H9 (cell line): ENCODE measurements at regions not wholly inside any gene's neighbourhood (a gene's known extent, or its start where the extent isn't known, plus 50 kb on each side); places are given as distances from the start of the nearest gene placed in this dataset.

Experiments used
- DNase-seq: peaks from one replicate; pipeline ENCODE4 v3.0.0-alpha.2; 2017
- H2AFZ ChIP-seq: one replicate; pipeline ENCODE4 v1.6.1; 2013; ENCODE audit warnings: mild to moderate bottlenecking, low read length, control low read depth, moderate library complexity
- H2AK5ac ChIP-seq: 2 replicates; pipeline ENCODE4 v1.6.1; 2013; ENCODE audit warnings: low read length, control low read depth, mixed read lengths; ENCODE audit not compliant: insufficient read length
- H2BK120ac ChIP-seq: one replicate; pipeline ENCODE4 v1.6.1; 2013; ENCODE audit warnings: low read depth, mild to moderate bottlenecking, low read length, control low read depth, inconsistent platforms; ENCODE audit not compliant: poor library complexity, severe bottlenecking
- H2BK12ac ChIP-seq: 2 replicates; pipeline ENCODE4 v1.6.1; 2013; ENCODE audit warnings: low read length, control low read depth, mixed read lengths, low read depth; ENCODE audit not compliant: insufficient read length
- H2BK15ac ChIP-seq: 2 replicates; pipeline ENCODE4 v1.6.1; 2013; ENCODE audit warnings: low read depth, low read length, control low read depth
- H2BK20ac ChIP-seq: one replicate; pipeline ENCODE4 v1.6.1; 2013; ENCODE audit warnings: low read depth, mild to moderate bottlenecking, low read length, control low read depth, inconsistent platforms; ENCODE audit not compliant: poor library complexity, severe bottlenecking
- H2BK5ac ChIP-seq: 2 replicates; pipeline ENCODE4 v1.6.1; 2013; ENCODE audit warnings: low read length, control low read depth, mixed read lengths; ENCODE audit not compliant: insufficient read length
- H3K14ac ChIP-seq: 2 replicates; pipeline ENCODE4 v1.6.1; 2013; ENCODE audit warnings: low read length, control low read depth; ENCODE audit not compliant: insufficient read depth
- H3K18ac ChIP-seq: 2 replicates; pipeline ENCODE4 v1.6.1; 2013; ENCODE audit warnings: low read depth, mild to moderate bottlenecking, mixed read lengths, low read length, control low read depth; ENCODE audit not compliant: insufficient read length
- H3K23ac ChIP-seq: 2 replicates; pipeline ENCODE4 v1.6.1; 2013; ENCODE audit warnings: low read length, control low read depth, mixed read lengths, low read depth; ENCODE audit not compliant: insufficient read length
- H3K23me2 ChIP-seq: 2 replicates; pipeline ENCODE4 v1.6.1; 2013; ENCODE audit warnings: low read depth, mild to moderate bottlenecking, mixed read lengths, low read length, control low read depth; ENCODE audit not compliant: insufficient read length, poor library complexity, severe bottlenecking
- H3K27ac ChIP-seq: 2 replicates; pipeline ENCODE4 v1.5.1; 2013; ENCODE audit warnings: low read length, control low read depth, mixed read lengths, low read depth; ENCODE audit not compliant: insufficient read length
- H3K27me3 ChIP-seq: 2 replicates; pipeline ENCODE4 v1.6.1; 2013; ENCODE audit warnings: low read length, control low read depth, inconsistent platforms; ENCODE audit not compliant: insufficient read depth
- H3K4ac ChIP-seq: 2 replicates; pipeline ENCODE4 v1.6.1; 2013; ENCODE audit warnings: low read depth, mild to moderate bottlenecking, control low read depth, inconsistent platforms, low read length, moderate library complexity
- H3K4me1 ChIP-seq: 2 replicates; pipeline ENCODE4 v1.6.1; 2013; ENCODE audit warnings: low read length, control low read depth, inconsistent platforms; ENCODE audit not compliant: insufficient read depth
- H3K4me2 ChIP-seq: 2 replicates; pipeline ENCODE4 v1.6.1; 2013; ENCODE audit warnings: low read length, control low read depth, mixed read lengths; ENCODE audit not compliant: insufficient read length, insufficient read depth
- H3K56ac ChIP-seq: 2 replicates; pipeline ENCODE4 v1.6.1; 2013; ENCODE audit warnings: low read depth, mild to moderate bottlenecking, mixed read lengths, low read length, control low read depth; ENCODE audit not compliant: insufficient read length
- H3K79me1 ChIP-seq: 2 replicates; pipeline ENCODE4 v1.6.1; 2013; ENCODE audit warnings: low read depth, mild to moderate bottlenecking, moderate library complexity, low read length, control low read depth, inconsistent platforms; ENCODE audit not compliant: insufficient read depth, poor library complexity, severe bottlenecking
- H3K79me2 ChIP-seq: 2 replicates; pipeline ENCODE4 v1.6.1; 2013; ENCODE audit warnings: low read length, control low read depth, inconsistent platforms; ENCODE audit not compliant: insufficient read depth
- H3K9ac ChIP-seq: 2 replicates; pipeline ENCODE4 v1.6.1; 2013; ENCODE audit warnings: low read length, control low read depth, mixed read lengths; ENCODE audit not compliant: insufficient read length; ENCODE audit errors: extremely low read depth
- H3K9me3 ChIP-seq: one replicate; pipeline ENCODE4 v1.6.1; 2013; ENCODE audit warnings: low read depth, low read length, inconsistent platforms; ENCODE audit not compliant: control insufficient read depth
- H3T11ph ChIP-seq: one replicate; pipeline ENCODE4 v1.6.1; 2013; ENCODE audit warnings: mild to moderate bottlenecking, low read length, control low read depth, inconsistent platforms
- H4K20me1 ChIP-seq: one replicate; pipeline ENCODE4 v1.6.1; 2013; ENCODE audit not compliant: control insufficient read depth, insufficient read length, insufficient read depth
- H4K5ac ChIP-seq: 2 replicates; pipeline ENCODE4 v1.6.1; 2013; ENCODE audit warnings: low read depth, mild to moderate bottlenecking, mixed read lengths, low read length, control low read depth; ENCODE audit not compliant: insufficient read length
- H4K8ac ChIP-seq: replicated peaks from 2 replicates; pipeline ENCODE4 v1.6.1; 2013; ENCODE audit warnings: low read length, control low read depth, mixed read lengths, low read depth; ENCODE audit not compliant: insufficient read length
- H4K91ac ChIP-seq: 2 replicates; pipeline ENCODE4 v1.6.1; 2013; ENCODE audit warnings: low read depth, mild to moderate bottlenecking, moderate library complexity, mixed read lengths, low read length, control low read depth; ENCODE audit not compliant: insufficient read length
- H3K27ac Mint-ChIP-seq, 3 experiments: 2 replicates in 2 of 3; 3 replicates in 1 of 3; pipeline ENCODE4 v1.8.0; 2020 to 2021; ENCODE audit warnings: mixed read lengths in 3 of 3, mild to moderate bottlenecking in 1 of 3, moderate library complexity in 1 of 3
- H3K27me3 Mint-ChIP-seq: 2 replicates; pipeline ENCODE4 v1.8.0; 2021; ENCODE audit warnings: low read depth, mild to moderate bottlenecking, moderate library complexity, mixed read lengths
- H3K36me3 Mint-ChIP-seq, 3 experiments: 2 replicates in 2 of 3; 3 replicates in 1 of 3; pipeline ENCODE4 v1.8.0; 2020 to 2021; ENCODE audit warnings: low read depth in 3 of 3, mixed read lengths in 3 of 3; ENCODE audit not compliant: insufficient read depth in 1 of 3
- H3K4me1 Mint-ChIP-seq, 2 experiments: 2 replicates each; pipeline ENCODE4 v1.8.0; 2020; ENCODE audit warnings: mixed read lengths in 2 of 2
- H3K4me3 Mint-ChIP-seq, 2 experiments: 2 replicates in 1 of 2; 3 replicates in 1 of 2; pipeline ENCODE4 v1.8.0; 2020 to 2021; ENCODE audit warnings: mild to moderate bottlenecking in 2 of 2, mixed read lengths in 2 of 2, moderate library complexity in 1 of 2
- H3K9me3 Mint-ChIP-seq, 2 experiments: 2 replicates in 1 of 2; 3 replicates in 1 of 2; pipeline ENCODE4 v1.8.0; 2020; ENCODE audit warnings: mild to moderate bottlenecking in 2 of 2, mixed read lengths in 2 of 2, moderate library complexity in 1 of 2
- WGBS: extraction: QIAGEN DNeasy Blood & Tissue Kit; methylation state at CpG from one replicate; pipeline ENCODE4 v1.1.7; 2013; ENCODE audit warnings: missing lambda C conversion rate, low lambda C conversion rate, mixed read lengths; ENCODE audit not compliant: insufficient read length; ENCODE audit errors: extremely low coverage; 5-methylcytosine and 5-hydroxymethylcytosine counted together
- TF ChIP-seq, protein P1 (sequence below): fragments of 200-600 bp; sonication (generic); conservative IDR thresholded peaks from 3 replicates; pipeline ENCODE4 v1.8.0; 2021; ENCODE audit warnings: antibody characterized with exemption, mild to moderate bottlenecking

DNA sequence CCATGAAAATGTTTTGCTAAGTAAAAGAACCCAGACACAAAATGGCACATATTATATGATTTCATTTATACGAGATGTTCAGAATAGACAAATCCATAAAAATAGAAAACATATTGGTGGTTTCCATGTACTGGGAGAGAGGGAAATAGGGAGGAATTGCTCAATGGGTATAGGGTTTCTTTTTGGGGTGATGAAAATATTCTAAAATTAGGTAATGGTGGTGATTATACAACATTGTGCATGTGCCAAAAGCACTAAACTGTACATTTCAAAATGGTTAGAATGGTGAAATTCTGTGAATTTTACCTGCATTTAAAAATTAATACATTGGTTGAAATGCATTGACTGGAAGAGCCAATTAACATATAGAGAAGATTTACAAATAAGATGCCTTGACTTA, 613.9 kb downstream of the TNS3 start:
- no peaks in the 10 kb centered on the region for H3K4me1 Mint-ChIP-seq

More for the DNA sequence above, 613.9 kb downstream of the TNS3 start:
- TF ChIP-seq, protein P1, sequence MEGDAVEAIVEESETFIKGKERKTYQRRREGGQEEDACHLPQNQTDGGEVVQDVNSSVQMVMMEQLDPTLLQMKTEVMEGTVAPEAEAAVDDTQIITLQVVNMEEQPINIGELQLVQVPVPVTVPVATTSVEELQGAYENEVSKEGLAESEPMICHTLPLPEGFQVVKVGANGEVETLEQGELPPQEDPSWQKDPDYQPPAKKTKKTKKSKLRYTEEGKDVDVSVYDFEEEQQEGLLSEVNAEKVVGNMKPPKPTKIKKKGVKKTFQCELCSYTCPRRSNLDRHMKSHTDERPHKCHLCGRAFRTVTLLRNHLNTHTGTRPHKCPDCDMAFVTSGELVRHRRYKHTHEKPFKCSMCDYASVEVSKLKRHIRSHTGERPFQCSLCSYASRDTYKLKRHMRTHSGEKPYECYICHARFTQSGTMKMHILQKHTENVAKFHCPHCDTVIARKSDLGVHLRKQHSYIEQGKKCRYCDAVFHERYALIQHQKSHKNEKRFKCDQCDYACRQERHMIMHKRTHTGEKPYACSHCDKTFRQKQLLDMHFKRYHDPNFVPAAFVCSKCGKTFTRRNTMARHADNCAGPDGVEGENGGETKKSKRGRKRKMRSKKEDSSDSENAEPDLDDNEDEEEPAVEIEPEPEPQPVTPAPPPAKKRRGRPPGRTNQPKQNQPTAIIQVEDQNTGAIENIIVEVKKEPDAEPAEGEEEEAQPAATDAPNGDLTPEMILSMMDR, result no peak
- no peak overlapping the region for H2BK120ac ChIP-seq
- H3K23me2 ChIP-seq, result no peaks in the 10 kb centered on the region
- H3K56ac ChIP-seq, result no peak overlapping the region
- H3K27ac Mint-ChIP-seq, result no peak overlapping the region
- H3T11ph ChIP-seq, result no peak overlapping the region
- no peaks in the 10 kb centered on the region for H3K4me1 ChIP-seq
- H3K9ac ChIP-seq, result no peak overlapping the region
- no peak overlapping the region for H3K4me2 ChIP-seq
- no peak overlapping the region for H4K91ac ChIP-seq
- no peak overlapping the region for H2BK12ac ChIP-seq
- peaks cover 19 to 23% of the 10 kb centered on the region in 2 experiments for H3K9me3 Mint-ChIP-seq
- H3K4me3 Mint-ChIP-seq, result no peak overlapping the region
- no peak overlapping the region for H2AFZ ChIP-seq
- no peak overlapping the region for H2BK5ac ChIP-seq
- H3K27me3 ChIP-seq, result no peaks in the 10 kb centered on the region
- H4K20me1 ChIP-seq, result no peaks in the 10 kb centered on the region
- H3K79me1 ChIP-seq, result no peaks in the 10 kb centered on the region
- H3K27me3 Mint-ChIP-seq, result no peaks in the 10 kb centered on the region
- H3K18ac ChIP-seq, result no peak overlapping the region
- no peak overlapping the region for H3K23ac ChIP-seq
- no CpG with 5 or more reads among the region's 1 CpG for WGBS
- H3K9me3 ChIP-seq, result no peaks in the 10 kb centered on the region
- H2BK15ac ChIP-seq, result no peak overlapping the region
- no peak for DNase-seq
- H2AK5ac ChIP-seq, result no peak overlapping the region
- no peak overlapping the region for H3K14ac ChIP-seq
- H3K27ac ChIP-seq, result no peak overlapping the region
- no peak overlapping the region for H4K5ac ChIP-seq
- no peak overlapping the region for H2BK20ac ChIP-seq
- H4K8ac ChIP-seq, result no peak overlapping the region
- H3K79me2 ChIP-seq, result no peaks in the 10 kb centered on the region
- H3K4ac ChIP-seq, result no peak overlapping the region
- peaks cover 0 to 21% (median 14%) of the 10 kb centered on the region in 3 experiments; a peak in 5 of 7 replicates for H3K36me3 Mint-ChIP-seq
